ENCODE measurements at regions not wholly inside any gene's neighbourhood (a gene's known extent, or its start where the extent isn't known, plus 50 kb on each side); places are given as distances from the start of the nearest gene placed in this dataset.

GRCh38 chr14:100407376-100408102 is 84.4 kb downstream of the SLC25A47 start:
- DNase-seq: no peak
- TF ChIP-seq POLR2A (IDR thresholded peaks at IDR 0.05) (no peak), CTCF (IDR thresholded peaks at IDR 0.05) (no peak)
- H3K4me1 ChIP-seq: no peaks in the 10 kb centered on the region
- no peaks in the 10 kb centered on the region for H3K36me3 ChIP-seq
- no peak overlapping the region for H3K27ac ChIP-seq
- intact Hi-C loops (cut with DNase I; ENCODE audit: low total_unique reads): no loop called here
- no peaks in the 10 kb centered on the region for H3K9me3 ChIP-seq
- no peak overlapping the region for H3K4me3 ChIP-seq
- no peaks in the 10 kb centered on the region for H3K27me3 ChIP-seq

- no peaks in the 10 kb centered on the region for H3K27me3 ChIP-seq
- DNase-seq: no peak
- H3K4me1 ChIP-seq: no peaks in the 10 kb centered on the region
- H3K27ac ChIP-seq: no peak overlapping the region
- no peak overlapping the region for H3K4me3 ChIP-seq
- TF ChIP-seq POLR2A (IDR thresholded peaks at IDR 0.05) (no peak), CTCF (IDR thresholded peaks at IDR 0.05) (no peak)
- H3K9me3 ChIP-seq: no peaks in the 10 kb centered on the region
- no peaks in the 10 kb centered on the region for H3K36me3 ChIP-seq
- intact Hi-C loops (cut with DNase I; ENCODE audit: low total_unique reads): no loop called here
Measured at GRCh38 chr14:100408350-100409002, 85.3 kb downstream of the SLC25A47 start.

GRCh38 chr14:100409003-100409360 is 85.8 kb downstream of the SLC25A47 start:
- H3K27me3 ChIP-seq: no peaks in the 10 kb centered on the region
- TF ChIP-seq POLR2A (IDR thresholded peaks at IDR 0.05) (no peak), CTCF (IDR thresholded peaks at IDR 0.05) (no peak)
- no peaks in the 10 kb centered on the region for H3K36me3 ChIP-seq
- H3K4me3 ChIP-seq: no peak overlapping the region
- no peak for DNase-seq
- intact Hi-C loops (cut with DNase I; ENCODE audit: low total_unique reads): no loop called here
- H3K27ac ChIP-seq: no peak overlapping the region
- no peaks in the 10 kb centered on the region for H3K4me1 ChIP-seq
- no peaks in the 10 kb centered on the region for H3K9me3 ChIP-seq

- Histone ChIP-seq H3K9me3 (no peaks in the 10 kb centered on the region), H3K4me3 (no peak overlapping the region), H3K4me1 (no peaks in the 10 kb centered on the region), H3K36me3 (no peaks in the 10 kb centered on the region), H3K27ac (no peak overlapping the region), H3K27me3 (no peaks in the 10 kb centered on the region)
- intact Hi-C loops (cut with DNase I; ENCODE audit: low total_unique reads): no loop called here
- TF ChIP-seq POLR2A (IDR thresholded peaks at IDR 0.05) (no peak), CTCF (IDR thresholded peaks at IDR 0.05) (no peak)
- no peak for DNase-seq
Measured at GRCh38 chr14:100409651-100410050, 86.5 kb downstream of the SLC25A47 start.

- Histone ChIP-seq H3K4me3 (no peak overlapping the region), H3K27ac (no peak overlapping the region), H3K9me3 (no peaks in the 10 kb centered on the region), H3K4me1 (no peaks in the 10 kb centered on the region), H3K27me3 (no peaks in the 10 kb centered on the region), H3K36me3 (no peaks in the 10 kb centered on the region)
- intact Hi-C loops (cut with DNase I; ENCODE audit: low total_unique reads): no loop called here
- no peak for DNase-seq
- TF ChIP-seq POLR2A (IDR thresholded peaks at IDR 0.05) (no peak), CTCF (IDR thresholded peaks at IDR 0.05) (no peak)
Measured at GRCh38 chr14:100410056-100410565, 87.0 kb downstream of the SLC25A47 start.

Measured in uterus (tissue), 3 donors.